HG02938 (cell line): ENCODE measurements at regions not wholly inside any gene's neighbourhood (a gene's known extent, or its start where the extent isn't known, plus 50 kb on each side); places are given as distances from the start of the nearest gene placed in this dataset.
"Not testable (repeated sequence)": the region's sequence is repeated elsewhere in the genome, so short reads cannot be mapped to it uniquely, and the experiment has no call there.

Source experiments
- ATAC-seq: cut with Tn5 transposase; IDR thresholded peaks from one replicate; pipeline ENCODE4 v1.9.1; 2021; ENCODE audit warnings: mild to moderate bottlenecking, moderate library complexity; ENCODE audit not compliant: unreplicated experiment

GRCh38 chr12:54799966-54800365 is 54.4 kb upstream of the MUCL1 start:
- not testable (repeated sequence) for ATAC-seq

GRCh38 chr12:54798651-54799050 is 55.7 kb upstream of the MUCL1 start:
- ATAC-seq: no peak

GRCh38 chr12:54796991-54797390 is 57.3 kb upstream of the MUCL1 start:
- no peak for ATAC-seq

- no peak for ATAC-seq
Measured at GRCh38 chr12:54795644-54796043, 58.7 kb upstream of the MUCL1 start.

- ATAC-seq: no peak
Measured at GRCh38 chr12:54786081-54786480, 68.2 kb upstream of the MUCL1 start.

- ATAC-seq: no peak
Measured at GRCh38 chr12:54784115-54784514, 70.2 kb upstream of the MUCL1 start.

- not testable (repeated sequence) for ATAC-seq
Measured at GRCh38 chr12:54777031-54777430, 77.3 kb upstream of the MUCL1 start.

- no peak for ATAC-seq
Measured at GRCh38 chr12:54773593-54773992, 80.7 kb upstream of the MUCL1 start.

- no peak for ATAC-seq
Measured at GRCh38 chr12:54765652-54766051, 88.7 kb upstream of the MUCL1 start.

- ATAC-seq: no peak
Measured at GRCh38 chr12:54762390-54762789, 91.9 kb upstream of the MUCL1 start.

GRCh38 chr12:54759751-54760150 is 94.6 kb upstream of the MUCL1 start:
- ATAC-seq: peak; percentile 58

GRCh38 chr12:54751493-54751892 is 102.8 kb upstream of the MUCL1 start:
- no peak for ATAC-seq

GRCh38 chr12:54749191-54749818 is 101.1 kb upstream of the DCD start:
- ATAC-seq: peak; percentile 70

GRCh38 chr12:54744590-54744989 is 96.4 kb upstream of the DCD start:
- no peak for ATAC-seq

GRCh38 chr12:54740882-54741281 is 92.7 kb upstream of the DCD start:
- no peak for ATAC-seq

GRCh38 chr12:54736549-54736948 is 88.4 kb upstream of the DCD start:
- no peak for ATAC-seq

GRCh38 chr12:54734196-54734950 is 86.2 kb upstream of the DCD start:
- ATAC-seq: no peak

GRCh38 chr12:54725233-54725843 is 77.2 kb upstream of the DCD start:
- ATAC-seq: no peak

GRCh38 chr12:54723379-54724256 is 75.5 kb upstream of the DCD start:
- no peak for ATAC-seq

- ATAC-seq: no peak
Measured at GRCh38 chr12:54721312-54721711, 73.1 kb upstream of the DCD start.

- ATAC-seq: no peak
Measured at GRCh38 chr12:54719691-54720090, 71.5 kb upstream of the DCD start.
